NCI-H1048 (cell line): ENCODE measurements at regions not wholly inside any gene's neighbourhood (a gene's known extent, or its start where the extent isn't known, plus 50 kb on each side); places are given as distances from the start of the nearest gene placed in this dataset.
A peak's percentile ranks its signal among the peaks of the same experiment; 100 is the strongest.

ENCODE experiments used
- DNase-seq: peaks from one replicate; lab custom pipeline; 2025; lab: John Stamatoyannopoulos, UW

- DNase-seq = peak; percentile 44
These were observed 283.1 kb downstream of the LMX1A start for GRCh38 chr1:165073185-165074007.

DNA sequence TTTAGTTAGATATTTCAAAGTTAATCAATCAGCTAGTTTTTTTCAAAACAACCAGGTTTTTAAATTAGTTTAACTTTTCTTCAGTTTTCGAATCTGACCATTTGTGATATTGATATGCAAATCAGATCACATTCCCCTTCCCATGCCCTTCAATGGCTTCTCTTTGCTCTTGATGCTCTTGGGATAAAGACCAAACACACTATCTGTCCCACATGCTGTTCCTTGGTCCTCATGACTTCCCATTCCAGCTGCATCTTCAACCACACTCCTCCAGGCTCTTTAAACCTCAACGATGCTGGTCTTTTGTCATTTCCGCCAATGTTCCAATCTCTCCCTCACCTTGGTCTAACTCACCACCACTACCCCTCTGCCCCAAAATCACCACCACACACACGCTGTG lies 285.8 kb downstream of the LMX1A start:
- DNase-seq = no peak

- DNase-seq = no peak
These were observed 286.7 kb downstream of the LMX1A start for GRCh38 chr1:165069829-165070228.

GRCh38 chr1:165068741-165069140 lies 287.8 kb downstream of the LMX1A start:
- DNase-seq = no peak

GRCh38 chr1:165067829-165068228 lies 288.7 kb downstream of the LMX1A start:
- no peak for DNase-seq

GRCh38 chr1:165063181-165063965 lies 293.1 kb downstream of the LMX1A start:
- no peak for DNase-seq

DNA sequence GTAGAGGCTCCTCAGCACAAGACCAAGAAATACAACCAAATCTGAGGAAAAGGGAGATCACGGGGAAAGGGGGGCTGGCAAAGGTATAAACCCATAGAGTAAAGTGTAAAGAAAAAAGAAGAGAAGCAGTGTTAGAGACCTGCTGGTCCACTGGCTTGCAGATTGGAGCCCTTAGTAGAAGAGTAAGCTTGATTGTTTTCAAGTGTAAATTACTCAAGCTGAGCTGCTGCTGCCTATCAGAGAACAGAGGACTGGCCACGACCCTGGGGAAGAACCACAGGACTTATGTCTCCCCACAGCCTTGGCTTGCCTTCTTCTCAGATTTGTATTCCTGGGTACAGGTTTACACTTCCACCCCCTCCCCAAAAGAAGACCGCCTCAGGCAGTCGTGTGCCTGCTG lies 294.2 kb downstream of the LMX1A start:
- DNase-seq = no peak

DNA sequence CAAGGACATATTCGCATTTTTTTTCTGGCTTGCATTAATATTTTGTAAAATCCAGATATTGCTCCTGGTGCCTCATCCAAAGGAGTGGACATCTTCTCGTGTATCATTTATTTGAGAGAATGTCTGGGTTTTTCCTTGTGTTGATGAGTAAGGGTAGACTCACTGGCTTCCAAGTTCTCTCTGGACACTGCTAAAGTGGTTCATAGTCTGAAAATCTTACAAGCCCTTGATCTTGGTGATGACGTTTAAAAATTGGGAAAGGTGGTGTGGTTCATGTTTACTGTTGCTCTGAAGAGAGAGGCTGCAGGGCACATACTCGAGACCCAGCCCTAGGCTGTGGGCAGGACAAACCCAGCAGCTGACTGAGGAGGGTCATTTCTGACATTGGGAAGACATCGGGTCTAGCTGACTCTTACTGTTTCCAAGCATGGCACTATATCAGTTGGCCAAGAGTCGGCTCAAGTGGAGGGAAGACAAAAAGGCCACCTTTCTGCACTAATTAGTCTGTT lies 296.2 kb downstream of the LMX1A start:
- DNase-seq = no peak

GRCh38 chr1:165057956-165058355 lies 298.6 kb downstream of the LMX1A start:
- DNase-seq = no peak

DNA sequence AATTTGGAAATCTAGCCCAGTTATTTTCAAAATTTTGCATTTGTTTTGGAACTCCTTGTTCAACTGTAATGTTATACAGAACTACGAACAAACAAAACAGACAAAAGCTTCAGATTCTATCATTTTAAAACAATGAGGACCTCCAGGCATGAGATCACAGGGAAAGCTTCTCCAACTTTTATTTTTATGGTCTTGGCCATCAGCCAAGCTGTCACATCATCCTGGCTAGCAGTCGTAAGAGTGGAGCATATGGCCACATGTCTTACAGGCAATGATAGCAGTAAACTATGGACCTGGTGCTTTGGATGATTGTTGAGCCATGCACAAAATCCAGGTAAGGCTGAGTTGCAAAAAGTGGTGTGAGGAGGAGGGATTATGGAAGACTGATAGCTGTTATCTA lies 299.6 kb downstream of the LMX1A start:
- DNase-seq = no peak

GRCh38 chr1:165055581-165055980 lies 300.9 kb downstream of the LMX1A start:
- DNase-seq = no peak

- DNase-seq = no peak
These were observed 301.9 kb downstream of the LMX1A start for GRCh38 chr1:165054627-165055026.

- DNase-seq = no peak
These were observed 303.2 kb downstream of the LMX1A start for GRCh38 chr1:165053351-165053750.

GRCh38 chr1:165052936-165053335 lies 303.6 kb downstream of the LMX1A start:
- no peak for DNase-seq

- no peak for DNase-seq
These were observed 304.1 kb downstream of the LMX1A start for GRCh38 chr1:165052431-165052830.

DNA sequence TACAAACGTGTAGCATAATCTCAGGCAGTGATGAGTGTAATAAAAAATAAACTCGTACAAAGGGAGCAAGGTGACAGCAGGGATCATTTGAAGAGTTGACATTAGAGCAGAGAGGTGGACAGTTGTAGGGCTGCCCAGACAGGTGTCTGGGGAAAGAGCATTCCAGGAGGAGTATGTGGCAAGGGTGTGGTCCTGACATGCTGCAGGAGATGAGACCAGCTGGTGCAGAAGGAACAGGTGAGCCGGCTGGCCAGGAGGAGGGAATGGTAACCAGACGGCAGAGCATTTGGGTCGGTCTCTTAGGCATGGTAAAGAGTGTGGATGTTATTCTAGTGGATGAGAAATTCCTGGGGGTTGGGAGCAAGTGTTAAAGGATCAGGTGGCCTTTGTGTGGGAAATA lies 306.3 kb downstream of the LMX1A start:
- no peak for DNase-seq

DNA sequence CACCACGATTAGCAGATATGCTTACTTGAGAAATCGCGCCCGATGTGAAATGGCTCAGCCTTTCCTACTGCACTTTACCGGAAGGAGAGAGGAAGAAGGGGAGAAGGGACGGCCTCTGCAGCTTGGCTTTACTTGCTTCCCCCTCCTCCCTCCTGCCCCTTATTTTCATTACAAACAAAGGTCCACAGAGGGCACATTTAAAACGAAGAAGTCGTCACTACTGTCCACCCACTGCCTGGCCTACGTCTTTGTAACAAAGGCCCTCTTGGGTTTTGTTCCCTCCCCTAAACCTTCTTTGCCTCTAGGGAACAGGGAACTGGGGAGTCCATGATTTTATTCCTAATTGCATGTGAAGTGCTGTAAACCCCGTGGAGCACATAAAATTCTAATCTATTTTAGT lies 308.5 kb downstream of the LMX1A start:
- DNase-seq = no peak

- no peak for DNase-seq
These were observed 310.6 kb downstream of the LMX1A start for GRCh38 chr1:165045902-165046301.

DNA sequence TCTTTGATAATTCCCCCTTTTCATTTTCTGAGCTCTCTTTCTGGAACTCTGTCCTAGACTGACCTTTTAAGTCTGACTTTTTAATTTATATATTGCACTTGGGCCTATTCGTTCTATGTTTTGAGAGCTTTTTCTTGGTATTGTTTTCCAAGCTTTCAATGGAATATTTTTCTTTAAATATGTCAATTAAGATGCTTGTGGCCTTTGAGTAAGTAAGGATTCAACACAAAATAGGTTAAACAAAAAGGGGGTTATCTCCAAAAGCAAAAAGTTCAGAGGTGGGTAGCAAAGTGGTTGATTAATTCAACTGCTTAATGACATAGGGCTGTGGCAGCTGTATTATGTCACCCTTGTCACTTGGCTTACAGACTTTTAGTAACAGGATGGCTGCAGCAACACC lies 315.9 kb downstream of the LMX1A start:
- no peak for DNase-seq

- no peak for DNase-seq
These were observed 316.5 kb downstream of the LMX1A start for GRCh38 chr1:165039996-165040395.

- no peak for DNase-seq
These were observed 320.1 kb downstream of the LMX1A start for GRCh38 chr1:165036403-165036802.

DNA sequence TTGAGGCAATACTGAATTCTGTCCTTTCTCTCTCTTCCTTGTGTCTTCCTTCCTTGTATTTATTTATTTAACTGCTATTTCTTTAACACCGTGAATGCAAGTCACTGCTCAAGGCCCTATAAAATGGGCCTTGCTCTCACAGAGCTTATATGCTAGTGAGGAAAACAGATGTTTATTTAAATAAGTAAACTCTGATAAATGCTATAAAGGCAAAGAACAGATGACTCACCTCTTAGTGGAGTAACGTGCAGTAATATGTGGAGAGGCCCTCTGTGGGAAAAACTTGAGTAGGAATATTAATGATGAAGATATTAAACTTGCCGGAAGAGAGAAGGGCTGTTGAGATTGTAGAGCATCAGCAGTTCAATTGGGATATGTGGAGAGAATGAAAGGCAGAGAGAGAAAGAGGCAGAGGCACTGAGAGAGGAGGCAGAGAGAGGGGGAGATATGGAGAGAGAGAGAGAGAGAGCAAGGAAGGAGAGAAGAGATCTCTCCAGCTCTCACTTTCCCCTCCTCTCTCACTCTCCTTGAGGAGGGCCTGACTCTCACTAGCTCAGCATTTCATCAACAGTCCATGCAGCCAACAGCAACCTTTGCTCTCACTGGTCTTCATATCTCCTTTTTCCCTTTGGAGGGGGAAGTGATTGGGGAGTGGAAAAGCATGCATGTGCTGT lies 322.2 kb downstream of the LMX1A start:
- no peak for DNase-seq

GRCh38 chr1:165031001-165031400 lies 325.5 kb downstream of the LMX1A start:
- DNase-seq = no peak
